ENCODE measurements at regions not wholly inside any gene's neighbourhood (a gene's known extent, or its start where the extent isn't known, plus 50 kb on each side); places are given as distances from the start of the nearest gene placed in this dataset.

DNA sequence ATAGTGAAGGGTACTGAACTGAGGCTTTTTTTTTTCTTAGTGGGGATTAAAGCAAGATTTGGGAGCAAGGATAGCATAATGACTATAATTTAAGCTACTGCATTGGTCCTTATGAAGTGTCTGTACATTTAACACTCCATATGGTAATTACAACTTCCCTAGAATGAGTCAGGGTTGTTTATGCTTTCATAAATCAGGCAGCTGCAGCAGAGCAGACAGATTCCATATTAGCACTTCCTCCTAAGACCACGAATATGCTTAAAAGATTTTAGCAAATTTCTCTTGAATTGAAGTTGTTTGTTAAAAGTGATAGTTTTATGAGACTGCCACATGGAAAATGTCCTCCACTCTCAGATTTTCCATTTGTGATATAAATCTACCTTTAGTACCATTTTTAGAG lies 401.1 kb upstream of the SPRY2 start:
- Histone ChIP-seq H3F3A (ENCODE audit: insufficient read depth, low read length, poor library complexity, severe bottlenecking) (no peaks in the 10 kb centered on the region), H3K79me2 (replicated peaks; ENCODE audit: insufficient read depth, low read length) (no peaks in the 10 kb centered on the region), H3K9me2 (ENCODE audit: insufficient read depth, low read length) (no peaks in the 10 kb centered on the region), H3K27me3 (ENCODE audit: insufficient read depth, low read depth, low read length) (no peaks in the 10 kb centered on the region), H2AFZ (ENCODE audit: low read depth, low read length) (no peak overlapping the region), H3K27ac (ENCODE audit: low read length) (no peak overlapping the region), H3K36me3 (ENCODE audit: insufficient read depth, low read length) (no peaks in the 10 kb centered on the region), H3K4me3 (ENCODE audit: low read length) (no peak overlapping the region), H3K9ac (ENCODE audit: low read length) (no peak overlapping the region), H3K9me3 (ENCODE audit: low read length) (no peaks in the 10 kb centered on the region), H4K20me1 (ENCODE audit: insufficient read depth) (no peaks in the 10 kb centered on the region), H3K4me2 (ENCODE audit: low read length) (no peak overlapping the region)
- no peak for TF ChIP-seq EZH2 (IDR thresholded peaks at IDR 0.05; ENCODE audit: borderline replicate concordance, insufficient read depth, low read length, poor library complexity, severe bottlenecking)
- no peak for TF ChIP-seq MXI1 (conservative IDR thresholded peaks at IDR 0.05; ENCODE audit: poor library complexity, severe bottlenecking)
- no peak for TF ChIP-seq SMC3 (conservative IDR thresholded peaks at IDR 0.05; ENCODE audit: poor library complexity)
- TF ChIP-seq, protein P1, sequence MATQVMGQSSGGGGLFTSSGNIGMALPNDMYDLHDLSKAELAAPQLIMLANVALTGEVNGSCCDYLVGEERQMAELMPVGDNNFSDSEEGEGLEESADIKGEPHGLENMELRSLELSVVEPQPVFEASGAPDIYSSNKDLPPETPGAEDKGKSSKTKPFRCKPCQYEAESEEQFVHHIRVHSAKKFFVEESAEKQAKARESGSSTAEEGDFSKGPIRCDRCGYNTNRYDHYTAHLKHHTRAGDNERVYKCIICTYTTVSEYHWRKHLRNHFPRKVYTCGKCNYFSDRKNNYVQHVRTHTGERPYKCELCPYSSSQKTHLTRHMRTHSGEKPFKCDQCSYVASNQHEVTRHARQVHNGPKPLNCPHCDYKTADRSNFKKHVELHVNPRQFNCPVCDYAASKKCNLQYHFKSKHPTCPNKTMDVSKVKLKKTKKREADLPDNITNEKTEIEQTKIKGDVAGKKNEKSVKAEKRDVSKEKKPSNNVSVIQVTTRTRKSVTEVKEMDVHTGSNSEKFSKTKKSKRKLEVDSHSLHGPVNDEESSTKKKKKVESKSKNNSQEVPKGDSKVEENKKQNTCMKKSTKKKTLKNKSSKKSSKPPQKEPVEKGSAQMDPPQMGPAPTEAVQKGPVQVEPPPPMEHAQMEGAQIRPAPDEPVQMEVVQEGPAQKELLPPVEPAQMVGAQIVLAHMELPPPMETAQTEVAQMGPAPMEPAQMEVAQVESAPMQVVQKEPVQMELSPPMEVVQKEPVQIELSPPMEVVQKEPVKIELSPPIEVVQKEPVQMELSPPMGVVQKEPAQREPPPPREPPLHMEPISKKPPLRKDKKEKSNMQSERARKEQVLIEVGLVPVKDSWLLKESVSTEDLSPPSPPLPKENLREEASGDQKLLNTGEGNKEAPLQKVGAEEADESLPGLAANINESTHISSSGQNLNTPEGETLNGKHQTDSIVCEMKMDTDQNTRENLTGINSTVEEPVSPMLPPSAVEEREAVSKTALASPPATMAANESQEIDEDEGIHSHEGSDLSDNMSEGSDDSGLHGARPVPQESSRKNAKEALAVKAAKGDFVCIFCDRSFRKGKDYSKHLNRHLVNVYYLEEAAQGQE (IDR thresholded peaks at IDR 0.05; ENCODE audit: borderline replicate concordance) = no peak
- TF ChIP-seq CTCF (IDR thresholded peaks at IDR 0.05; ENCODE audit: poor library complexity, severe bottlenecking) = no peak
- TF ChIP-seq POLR2AphosphoS5 (IDR thresholded peaks at IDR 0.05) = no peak
- no peak for TF ChIP-seq EP300 (conservative IDR thresholded peaks at IDR 0.05; ENCODE audit: poor library complexity, severe bottlenecking)
- no peak for TF ChIP-seq TAF1 (IDR thresholded peaks at IDR 0.05; ENCODE audit: low read depth)
- TF ChIP-seq RAD21 (conservative IDR thresholded peaks at IDR 0.05) = no peak

GRCh38 chr13:80740071-80740470 lies 399.1 kb upstream of the SPRY2 start:
- no peak overlapping the region for H3K4me3 ChIP-seq (ENCODE audit: low read length)
- H3K79me2 ChIP-seq (replicated peaks; ENCODE audit: insufficient read depth, low read length) = no peaks in the 10 kb centered on the region
- no peaks in the 10 kb centered on the region for H3K27me3 ChIP-seq (ENCODE audit: insufficient read depth, low read depth, low read length)
- H3K9ac ChIP-seq (ENCODE audit: low read length) = no peak overlapping the region
- H3K4me2 ChIP-seq (ENCODE audit: low read length) = no peak overlapping the region
- no peak overlapping the region for H3K27ac ChIP-seq (ENCODE audit: low read length)
- no peaks in the 10 kb centered on the region for H3K36me3 ChIP-seq (ENCODE audit: insufficient read depth, low read length)
- no peaks in the 10 kb centered on the region for H3K9me2 ChIP-seq (ENCODE audit: insufficient read depth, low read length)
- no peaks in the 10 kb centered on the region for H3K9me3 ChIP-seq (ENCODE audit: low read length)
- no peaks in the 10 kb centered on the region for H3F3A ChIP-seq (ENCODE audit: insufficient read depth, low read length, poor library complexity, severe bottlenecking)
- H4K20me1 ChIP-seq (ENCODE audit: insufficient read depth) = no peaks in the 10 kb centered on the region
- TF ChIP-seq SMC3 (conservative IDR thresholded peaks at IDR 0.05; ENCODE audit: poor library complexity) = no peak
- TF ChIP-seq CTCF (IDR thresholded peaks at IDR 0.05; ENCODE audit: poor library complexity, severe bottlenecking) = no peak
- TF ChIP-seq TAF1 (IDR thresholded peaks at IDR 0.05; ENCODE audit: low read depth) = no peak
- TF ChIP-seq, protein P1 (IDR thresholded peaks at IDR 0.05; ENCODE audit: borderline replicate concordance) = no peak
- TF ChIP-seq POLR2AphosphoS5 (IDR thresholded peaks at IDR 0.05) = no peak
- no peak for TF ChIP-seq EP300 (conservative IDR thresholded peaks at IDR 0.05; ENCODE audit: poor library complexity, severe bottlenecking)
- TF ChIP-seq EZH2 (IDR thresholded peaks at IDR 0.05; ENCODE audit: borderline replicate concordance, insufficient read depth, low read length, poor library complexity, severe bottlenecking) = no peak
- TF ChIP-seq RAD21 (conservative IDR thresholded peaks at IDR 0.05) = no peak
- no peak for TF ChIP-seq MXI1 (conservative IDR thresholded peaks at IDR 0.05; ENCODE audit: poor library complexity, severe bottlenecking)
- H2AFZ ChIP-seq (ENCODE audit: low read depth, low read length) = no peak overlapping the region
